ENCODE measurements at regions not wholly inside any gene's neighbourhood (a gene's known extent, or its start where the extent isn't known, plus 50 kb on each side); places are given as distances from the start of the nearest gene placed in this dataset.
"Not testable (repeated sequence)": the region's sequence is repeated elsewhere in the genome, so short reads cannot be mapped to it uniquely, and the experiment has no call there.

GRCh38 chr6:11386726-11387125 lies 150.8 kb upstream of the TMEM170B start:
- intact Hi-C loops (cut with micrococcal nuclease): loop anchor here (1.0 kb wide), 2 partner anchors 27 to 74 kb away; no protein-coding TSS in a partner anchor
- Mint-ChIP-seq H3K36me3 (ENCODE audit: low read depth) (no peaks in the 10 kb centered on the region), H3K4me1 (peaks cover 34% of the 10 kb centered on the region), H3K4me3 (peak overlapping the region; percentile 51), H3K9me3 (peaks cover 12% of the 10 kb centered on the region), H3K27ac (peak overlapping the region; percentile 65), H3K27me3 (peaks cover 1% of the 10 kb centered on the region)
- no peak for DNase-seq

- H3K36me3 Mint-ChIP-seq (ENCODE audit: low read depth): peaks cover under 1% of the 10 kb centered on the region
- peak; percentile 72 for DNase-seq
- peaks cover 1% of the 10 kb centered on the region for H3K27me3 Mint-ChIP-seq
- intact Hi-C loops (cut with micrococcal nuclease): loop anchor here (1.0 kb wide), 2 partner anchors 27 to 74 kb away; no protein-coding TSS in a partner anchor
- H3K27ac Mint-ChIP-seq: peak overlapping the region; percentile 65
- peaks cover 12% of the 10 kb centered on the region for H3K9me3 Mint-ChIP-seq
- H3K4me3 Mint-ChIP-seq: peak overlapping the region; percentile 51
- H3K4me1 Mint-ChIP-seq: peaks cover 38% of the 10 kb centered on the region
Measured at GRCh38 chr6:11386323-11386722, 151.2 kb upstream of the TMEM170B start.

- no peak overlapping the region for H3K27ac Mint-ChIP-seq
- H3K4me3 Mint-ChIP-seq: no peak overlapping the region
- peaks cover 14% of the 10 kb centered on the region for H3K36me3 Mint-ChIP-seq (ENCODE audit: low read depth)
- H3K9me3 Mint-ChIP-seq: peaks cover 9% of the 10 kb centered on the region
- peaks cover 1% of the 10 kb centered on the region for H3K27me3 Mint-ChIP-seq
- DNase-seq: no peak
- intact Hi-C loops (cut with micrococcal nuclease): loop anchor here (5.0 kb wide), 2 partner anchors 152 to 212 kb away; partner anchors contain the start of gene NEDD9
- H3K4me1 Mint-ChIP-seq: peaks cover 53% of the 10 kb centered on the region
Measured at GRCh38 chr6:11384531-11385309, 152.3 kb upstream of the NEDD9 start.

- Mint-ChIP-seq H3K27ac (peak overlapping the region; percentile 87), H3K9me3 (peaks cover 14% of the 10 kb centered on the region), H3K4me3 (peak overlapping the region; percentile 71), H3K4me1 (peaks cover 62% of the 10 kb centered on the region), H3K36me3 (ENCODE audit: low read depth) (peaks cover 34% of the 10 kb centered on the region), H3K27me3 (peaks cover 1% of the 10 kb centered on the region)
- intact Hi-C loops (cut with micrococcal nuclease): loop anchor here (1.0 to 5.0 kb wide), 7 partner anchors 8 to 210 kb away; partner anchors contain the start of gene NEDD9
- DNase-seq: peak; percentile 92
Measured at GRCh38 chr6:11381801-11382513, 149.5 kb upstream of the NEDD9 start.

GRCh38 chr6:11380969-11381744 lies 148.7 kb upstream of the NEDD9 start:
- intact Hi-C loops (cut with micrococcal nuclease): loop anchor here (5.0 kb wide), 2 partner anchors 149 to 209 kb away; partner anchors contain the start of gene NEDD9

GRCh38 chr6:11380549-11380948 lies 148.1 kb upstream of the NEDD9 start:
- intact Hi-C loops (cut with micrococcal nuclease): loop anchor here (5.0 kb wide), 2 partner anchors 148 to 208 kb away; partner anchors contain the start of gene NEDD9
- peaks cover 43% of the 10 kb centered on the region for H3K36me3 Mint-ChIP-seq (ENCODE audit: low read depth)

More at GRCh38 chr6:11380969-11381744, 148.7 kb upstream of the NEDD9 start:
- H3K9me3 Mint-ChIP-seq: peaks cover 16% of the 10 kb centered on the region
- H3K4me3 Mint-ChIP-seq: peak overlapping the region; percentile 71
- peak overlapping the region; percentile 87 for H3K27ac Mint-ChIP-seq
- H3K4me1 Mint-ChIP-seq: peaks cover 60% of the 10 kb centered on the region
- peaks cover 39% of the 10 kb centered on the region for H3K36me3 Mint-ChIP-seq (ENCODE audit: low read depth)
- H3K27me3 Mint-ChIP-seq: peaks cover 1% of the 10 kb centered on the region
- no peak for DNase-seq

GRCh38 chr6:11379805-11380204 lies 147.3 kb upstream of the NEDD9 start:
- peak overlapping the region; percentile 39 for H3K27ac Mint-ChIP-seq
- DNase-seq: no peak
- peaks cover 50% of the 10 kb centered on the region for H3K36me3 Mint-ChIP-seq (ENCODE audit: low read depth)
- H3K27me3 Mint-ChIP-seq: no peaks in the 10 kb centered on the region
- intact Hi-C loops (cut with micrococcal nuclease): loop anchor here (5.0 kb wide), 2 partner anchors 148 to 208 kb away; partner anchors contain the start of gene NEDD9
- H3K4me1 Mint-ChIP-seq: peaks cover 63% of the 10 kb centered on the region
- H3K9me3 Mint-ChIP-seq: peaks cover 12% of the 10 kb centered on the region
- H3K4me3 Mint-ChIP-seq: peak overlapping the region; percentile 71

More at GRCh38 chr6:11380549-11380948, 148.1 kb upstream of the NEDD9 start:
- H3K9me3 Mint-ChIP-seq: peaks cover 16% of the 10 kb centered on the region
- H3K27me3 Mint-ChIP-seq: peaks cover 1% of the 10 kb centered on the region
- no peak for DNase-seq
- H3K4me3 Mint-ChIP-seq: peak overlapping the region; percentile 71
- H3K4me1 Mint-ChIP-seq: peaks cover 60% of the 10 kb centered on the region
- H3K27ac Mint-ChIP-seq: peak overlapping the region; percentile 27

- peaks cover 12% of the 10 kb centered on the region for H3K9me3 Mint-ChIP-seq
- H3K4me3 Mint-ChIP-seq: no peak overlapping the region
- peaks cover 58% of the 10 kb centered on the region for H3K36me3 Mint-ChIP-seq (ENCODE audit: low read depth)
- DNase-seq: no peak
- no peak overlapping the region for H3K27ac Mint-ChIP-seq
- H3K27me3 Mint-ChIP-seq: no peaks in the 10 kb centered on the region
- intact Hi-C loops (cut with micrococcal nuclease): no loop called here
- H3K4me1 Mint-ChIP-seq: peaks cover 70% of the 10 kb centered on the region
Measured at GRCh38 chr6:11378639-11379038, 146.2 kb upstream of the NEDD9 start.

GRCh38 chr6:11374036-11375010 lies 141.9 kb upstream of the NEDD9 start:
- H3K27ac Mint-ChIP-seq: peak overlapping the region; percentile 80
- H3K4me1 Mint-ChIP-seq: peaks cover 56% of the 10 kb centered on the region
- H3K36me3 Mint-ChIP-seq (ENCODE audit: low read depth): peaks cover 62% of the 10 kb centered on the region
- peaks cover 13% of the 10 kb centered on the region for H3K9me3 Mint-ChIP-seq
- intact Hi-C loops (cut with micrococcal nuclease): loop anchor here (1.0 to 2.0 kb wide), 6 partner anchors 8 to 86 kb away; no protein-coding TSS in a partner anchor
- DNase-seq: peak; percentile 67
- H3K27me3 Mint-ChIP-seq: no peaks in the 10 kb centered on the region
- peak overlapping the region; percentile 58 for H3K4me3 Mint-ChIP-seq

GRCh38 chr6:11373208-11373607 lies 140.7 kb upstream of the NEDD9 start:
- H3K4me3 Mint-ChIP-seq: no peak overlapping the region
- intact Hi-C loops (cut with micrococcal nuclease): no loop called here

GRCh38 chr6:11372186-11372790 lies 139.8 kb upstream of the NEDD9 start:
- Mint-ChIP-seq H3K36me3 (ENCODE audit: low read depth) (peaks cover 52% of the 10 kb centered on the region), H3K4me1 (peaks cover 62% of the 10 kb centered on the region), H3K27ac (peak overlapping the region; percentile 55)
- H3K27me3 Mint-ChIP-seq; DNase-seq; intact Hi-C loops (cut with micrococcal nuclease); H3K4me3 Mint-ChIP-seq; H3K9me3 Mint-ChIP-seq: not testable (repeated sequence)

More at GRCh38 chr6:11373208-11373607, 140.7 kb upstream of the NEDD9 start:
- Mint-ChIP-seq H3K27ac (no peak overlapping the region), H3K4me1 (peaks cover 60% of the 10 kb centered on the region), H3K9me3 (peaks cover 13% of the 10 kb centered on the region), H3K36me3 (ENCODE audit: low read depth) (peaks cover 61% of the 10 kb centered on the region), H3K27me3 (no peaks in the 10 kb centered on the region)
- DNase-seq: no peak
